Rectal smooth muscle tissue (tissue), 1 donor: ENCODE measurements at regions not wholly inside any gene's neighbourhood (a gene's known extent, or its start where the extent isn't known, plus 50 kb on each side); places are given as distances from the start of the nearest gene placed in this dataset.
"Not testable (repeated sequence)": the region's sequence is repeated elsewhere in the genome, so short reads cannot be mapped to it uniquely, and the experiment has no call there.

Experiments used
- H3K27ac ChIP-seq: one replicate; pipeline ENCODE4 v1.7.0; 2013; ENCODE audit warnings: low read depth, low read length, inconsistent platforms
- H3K27me3 ChIP-seq: one replicate; pipeline ENCODE4 v1.7.0; 2013; ENCODE audit warnings: low read length; ENCODE audit not compliant: control insufficient read depth, insufficient read depth
- H3K36me3 ChIP-seq: one replicate; pipeline ENCODE4 v1.7.0; 2013; ENCODE audit warnings: low read length; ENCODE audit not compliant: control insufficient read depth, insufficient read depth
- H3K4me1 ChIP-seq: one replicate; pipeline ENCODE4 v1.7.0; 2013; ENCODE audit warnings: low read length; ENCODE audit not compliant: control insufficient read depth, insufficient read depth
- H3K4me3 ChIP-seq: one replicate; pipeline ENCODE4 v1.7.0; 2013; ENCODE audit warnings: low read length
- H3K9ac ChIP-seq: one replicate; pipeline ENCODE4 v1.7.0; 2013; ENCODE audit warnings: low read length

DNA sequence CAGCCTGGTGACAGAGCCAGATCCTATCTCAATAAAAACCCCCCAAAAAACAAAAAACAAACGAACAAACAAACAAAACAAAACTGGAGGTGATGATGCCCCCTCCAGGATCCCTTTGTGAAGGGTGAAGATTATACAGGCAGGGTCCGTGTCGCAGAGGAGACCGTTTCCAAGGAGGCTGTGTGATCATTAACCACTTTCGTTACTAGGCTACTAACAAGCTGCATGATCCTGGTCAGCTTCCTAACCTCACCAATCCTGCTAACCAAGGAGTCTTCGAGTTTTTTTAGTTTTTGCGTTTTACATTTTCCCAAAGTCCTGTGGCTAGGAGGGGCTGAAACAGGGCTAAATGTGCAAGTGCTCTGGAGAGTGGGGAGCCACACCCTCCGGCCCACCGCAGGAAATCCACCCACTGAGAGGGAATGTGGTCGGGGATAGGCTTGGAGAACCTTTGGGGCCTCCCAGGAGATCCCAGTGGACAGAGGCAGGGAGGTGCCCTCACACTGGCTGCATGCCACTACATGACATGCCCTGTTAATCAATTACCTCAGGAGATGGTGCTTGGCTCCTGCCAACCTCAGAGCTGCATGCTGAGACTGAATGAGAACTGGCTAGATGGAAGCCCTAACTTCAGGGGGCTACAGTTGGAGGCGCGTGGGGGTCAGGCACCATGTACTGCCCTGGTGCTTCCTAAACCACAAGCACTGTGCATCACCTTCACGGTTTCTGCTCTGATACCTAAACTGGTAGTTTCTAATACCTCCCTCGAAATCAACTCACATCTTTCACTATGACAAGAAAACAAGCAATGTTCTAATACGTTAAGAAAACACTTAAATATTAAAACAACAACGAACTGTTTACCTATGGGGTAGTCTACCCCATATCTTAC is 67.5 kb upstream of the RGPD5 start:
- Histone ChIP-seq H3K27ac (no peak overlapping the region), H3K36me3 (no peaks in the 10 kb centered on the region), H3K27me3 (no peaks in the 10 kb centered on the region), H3K4me1 (no peaks in the 10 kb centered on the region), H3K4me3 (no peak overlapping the region), H3K9ac (no peak overlapping the region)

DNA sequence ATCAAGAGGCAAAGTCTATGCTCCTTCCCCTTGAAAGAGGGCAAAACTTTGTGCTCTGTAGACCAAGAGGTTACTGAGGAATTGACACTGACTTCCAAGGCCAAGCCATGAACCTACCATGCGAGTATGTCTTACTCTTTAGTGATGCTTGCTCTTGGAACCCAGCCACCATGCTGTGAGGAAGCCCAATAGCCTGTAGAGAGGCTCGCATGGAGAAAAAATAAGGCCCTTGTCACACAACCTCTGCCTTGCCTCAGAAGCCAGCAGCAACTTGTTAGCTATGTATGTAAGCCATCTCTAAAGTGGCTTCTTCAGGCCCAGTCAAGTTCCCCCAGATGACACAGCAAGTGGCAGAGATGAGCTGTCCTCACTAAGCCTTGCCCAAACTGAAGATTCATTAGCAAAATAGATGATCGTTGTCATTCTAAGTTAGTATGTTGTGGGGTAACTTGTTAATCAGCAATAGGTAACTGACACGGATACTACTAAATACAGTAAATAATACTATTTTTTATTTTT is 66.1 kb upstream of the RGPD5 start:
- Histone ChIP-seq H3K9ac (no peak overlapping the region), H3K4me1 (no peaks in the 10 kb centered on the region), H3K36me3 (no peaks in the 10 kb centered on the region), H3K27ac (no peak overlapping the region), H3K4me3 (no peak overlapping the region), H3K27me3 (no peaks in the 10 kb centered on the region)

DNA sequence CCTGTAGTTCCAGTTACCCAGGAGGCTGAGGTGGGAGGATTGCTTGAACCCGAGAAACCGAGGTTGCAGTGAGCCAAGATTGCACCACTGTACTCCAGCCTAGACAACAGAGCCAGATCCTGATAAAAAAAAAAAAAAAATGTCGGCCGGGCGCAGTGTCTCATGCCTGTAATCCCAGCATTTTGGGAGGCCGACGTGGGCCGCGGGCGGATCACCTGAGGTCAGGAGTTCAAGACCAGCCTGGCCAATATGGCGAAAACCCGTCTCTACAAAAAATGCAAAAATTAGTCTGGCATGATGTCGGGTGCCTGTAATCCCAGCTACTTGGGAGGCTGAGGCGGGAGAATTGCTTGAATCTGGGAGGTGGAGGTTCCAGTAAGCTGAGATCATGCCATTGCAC is 60.4 kb upstream of the RGPD5 start:
- H3K27me3 ChIP-seq, H3K36me3 ChIP-seq, H3K27ac ChIP-seq, H3K4me1 ChIP-seq, H3K4me3 ChIP-seq, H3K9ac ChIP-seq: not testable (repeated sequence)

DNA sequence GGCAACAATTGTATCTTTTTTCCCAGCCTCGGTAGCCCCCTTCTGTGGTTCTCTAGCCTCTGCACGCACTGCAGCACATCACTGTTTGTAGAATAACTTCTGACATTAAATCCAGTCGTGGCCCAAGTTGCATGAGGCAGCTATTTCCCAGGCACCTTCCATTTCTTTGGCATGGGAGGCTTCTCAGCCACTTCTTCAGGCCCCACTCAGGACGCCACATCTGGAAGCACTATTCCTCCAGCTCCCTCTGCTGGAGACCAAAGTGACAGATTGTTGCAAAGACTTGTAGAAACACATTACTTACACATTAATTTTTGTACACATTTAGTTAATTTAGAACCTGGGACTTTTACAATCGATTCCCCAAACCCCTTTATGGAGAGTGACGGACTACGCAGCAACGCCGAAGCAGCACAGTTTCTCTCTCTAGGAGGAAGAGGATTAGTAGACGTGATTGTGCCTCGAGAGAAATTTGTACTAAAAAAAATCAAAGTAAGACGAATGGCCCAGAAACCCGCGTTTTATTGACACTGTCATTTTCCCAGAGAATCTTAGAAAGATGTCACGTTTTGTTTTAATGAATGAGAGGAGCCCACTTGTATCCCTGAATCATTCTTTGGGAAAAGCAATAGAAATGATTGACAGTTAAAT is 57.8 kb upstream of the RGPD5 start:
- H3K36me3 ChIP-seq = no peaks in the 10 kb centered on the region

More for the DNA sequence above, 57.8 kb upstream of the RGPD5 start:
- Histone ChIP-seq H3K27ac (no peak overlapping the region), H3K9ac (no peak overlapping the region), H3K4me1 (no peaks in the 10 kb centered on the region), H3K4me3 (no peak overlapping the region), H3K27me3 (no peaks in the 10 kb centered on the region)
